SK-N-MC (cell line): ENCODE measurements at regions not wholly inside any gene's neighbourhood (a gene's known extent, or its start where the extent isn't known, plus 50 kb on each side); places are given as distances from the start of the nearest gene placed in this dataset.

ENCODE experiments used
- EZH2 ChIP-seq: fragments of 200-600 bp; sonication (generic); IDR thresholded peaks from one replicate; pipeline ENCODE4 v1.6.1; 2017; ENCODE audit warnings: antibody characterized with exemption
- POLR2AphosphoS5 ChIP-seq: IDR thresholded peaks from 2 replicates; pipeline ENCODE4 v1.6.1; 2012; ENCODE audit warnings: mild to moderate bottlenecking, low read depth, low read length, borderline replicate concordance

DNA sequence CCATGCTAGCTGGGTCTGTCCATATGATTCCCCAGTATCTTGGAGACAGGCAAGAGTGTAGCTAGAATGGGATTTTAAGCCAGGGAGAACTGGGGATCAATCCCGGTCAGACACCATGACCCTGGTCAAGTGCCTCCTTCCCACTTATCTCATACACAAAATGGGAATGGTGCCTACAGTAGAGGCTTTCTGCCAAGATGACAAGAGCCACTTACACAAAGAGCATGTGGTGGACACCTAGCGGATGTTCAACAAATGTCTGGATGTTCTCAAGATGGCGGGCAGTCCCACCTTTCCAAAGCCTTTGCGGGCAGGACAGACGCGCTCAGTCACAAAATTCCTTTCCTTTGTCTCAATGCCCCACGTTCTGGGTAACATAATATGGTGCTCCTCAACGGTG is 57.3 kb downstream of the MAF start:
- TF ChIP-seq POLR2AphosphoS5 (no peak), EZH2 (no peak)
